GM23338 (cell line): ENCODE measurements at regions not wholly inside any gene's neighbourhood (a gene's known extent, or its start where the extent isn't known, plus 50 kb on each side); places are given as distances from the start of the nearest gene placed in this dataset.

ENCODE experiments used
- ATAC-seq: fragments of 200-7000 bp; cut with Tn5 transposase; 3 replicates; pipeline ENCODE4 v1.9.1; 2020
- DNase-seq: peaks from one replicate; pipeline ENCODE4 v3.0.0-alpha.2; 2015; ENCODE audit warnings: low spot score
- H2AFZ ChIP-seq: fragments of 200-600 bp; sonication (generic); 2 replicates; pipeline ENCODE4 v1.8.0; 2016; ENCODE audit warnings: antibody characterized with exemption, mild to moderate bottlenecking, moderate library complexity
- H3F3A ChIP-seq: fragments of 200-600 bp; sonication (generic); replicated peaks from 2 replicates; pipeline ENCODE4 v1.8.0; 2017; ENCODE audit warnings: antibody characterized with exemption, mixed run types, low read depth
- H3K27ac ChIP-seq: fragments of 200-600 bp; sonication (generic); 2 replicates; pipeline ENCODE4 v1.6.1; 2016; ENCODE audit warnings: low read depth
- H3K27me3 ChIP-seq: fragments of 200-600 bp; sonication (generic); 2 replicates; pipeline ENCODE4 v1.8.0; 2016; ENCODE audit warnings: mild to moderate bottlenecking, mixed run types, moderate library complexity; ENCODE audit not compliant: insufficient read depth
- H3K36me3 ChIP-seq: fragments of 200-600 bp; sonication (generic); 2 replicates; pipeline ENCODE4 v1.8.0; 2016; ENCODE audit warnings: mild to moderate bottlenecking; ENCODE audit not compliant: insufficient read depth
- H3K4me1 ChIP-seq: fragments of 200-600 bp; sonication (generic); 2 replicates; pipeline ENCODE4 v1.8.0; 2016; ENCODE audit warnings: mild to moderate bottlenecking, moderate library complexity; ENCODE audit not compliant: insufficient read depth
- H3K4me2 ChIP-seq: fragments of 200-600 bp; sonication (generic); 2 replicates; pipeline ENCODE4 v1.7.1; 2017; ENCODE audit warnings: mixed run types
- H3K4me3 ChIP-seq: fragments of 200-600 bp; sonication (generic); 2 replicates; pipeline ENCODE4 v1.6.1; 2016; ENCODE audit warnings: mixed run types
- H3K79me2 ChIP-seq: fragments of 200-600 bp; sonication (generic); replicated peaks from 2 replicates; pipeline ENCODE4 v1.8.0; 2017; ENCODE audit warnings: mild to moderate bottlenecking; ENCODE audit not compliant: insufficient read depth
- H3K9me2 ChIP-seq: fragments of 200-600 bp; sonication (generic); 2 replicates; pipeline ENCODE4 v1.8.0; 2017; ENCODE audit not compliant: insufficient read depth
- H4K20me1 ChIP-seq: fragments of 200-600 bp; sonication (generic); replicated peaks from 2 replicates; pipeline ENCODE4 v1.8.0; 2017; ENCODE audit warnings: mild to moderate bottlenecking; ENCODE audit not compliant: insufficient read depth
- H3K27ac Mint-ChIP-seq: 2 replicates; pipeline ENCODE4 v1.8.0; 2020; ENCODE audit warnings: inconsistent platforms, mild to moderate bottlenecking, moderate library complexity, mixed read lengths
- H3K27me3 Mint-ChIP-seq: 3 replicates; pipeline ENCODE4 v1.8.0; 2022; ENCODE audit warnings: low read depth, mild to moderate bottlenecking, moderate library complexity, mixed read lengths, inconsistent platforms; ENCODE audit not compliant: insufficient read depth, poor library complexity
- H3K36me3 Mint-ChIP-seq: 3 replicates; pipeline ENCODE4 v1.8.0; 2021; ENCODE audit warnings: low read depth, mild to moderate bottlenecking, inconsistent platforms, moderate library complexity, mixed read lengths
- H3K4me1 Mint-ChIP-seq: 3 replicates; pipeline ENCODE4 v1.8.0; 2020; ENCODE audit warnings: mild to moderate bottlenecking, inconsistent platforms, mixed read lengths
- H3K4me3 Mint-ChIP-seq: 3 replicates; pipeline ENCODE4 v1.8.0; 2021; ENCODE audit warnings: moderate library complexity, mild to moderate bottlenecking, inconsistent platforms, mixed read lengths
- H3K9me3 Mint-ChIP-seq: 3 replicates; pipeline ENCODE4 v1.8.0; 2020; ENCODE audit warnings: moderate library complexity, mild to moderate bottlenecking, inconsistent platforms, mixed read lengths
- CREB1 ChIP-seq: fragments of 250-450 bp; sonication (Bioruptor Pico); IDR thresholded peaks from 2 replicates; pipeline ENCODE4 v1.5.0; 2020; ENCODE audit warnings: low read depth, mild to moderate bottlenecking, moderate library complexity
- ETS1 ChIP-seq: IDR thresholded peaks from 2 replicates; pipeline ENCODE4 v1.6.1; 2016; ENCODE audit warnings: antibody characterized with exemption
- EZH2 ChIP-seq: fragments of 200-600 bp; sonication (generic); IDR thresholded peaks from one replicate; pipeline ENCODE4 v1.8.0; 2017; ENCODE audit warnings: antibody characterized with exemption, mild to moderate bottlenecking, low read depth; ENCODE audit not compliant: unreplicated experiment
- EZH2phosphoT487 ChIP-seq: fragments of 200-600 bp; sonication (generic); IDR thresholded peaks from one replicate; pipeline ENCODE4 v1.8.1; 2018; ENCODE audit warnings: antibody characterized with exemption; ENCODE audit not compliant: unreplicated experiment
- JUNB ChIP-seq: IDR thresholded peaks from one replicate; pipeline ENCODE4 v1.6.1; 2016; ENCODE audit warnings: antibody characterized with exemption; ENCODE audit not compliant: unreplicated experiment
- NANOG ChIP-seq: IDR thresholded peaks from 2 replicates; pipeline ENCODE4 v1.6.1; 2016; ENCODE audit warnings: antibody characterized with exemption, borderline replicate concordance
- POLR2AphosphoS5 ChIP-seq: IDR thresholded peaks from 2 replicates; pipeline ENCODE4 v1.6.1; 2016; ENCODE audit warnings: antibody characterized with exemption, low read depth
- REST ChIP-seq: IDR thresholded peaks from one replicate; pipeline ENCODE4 v1.6.1; 2018; ENCODE audit warnings: antibody characterized with exemption; ENCODE audit not compliant: unreplicated experiment
- STAT1 ChIP-seq: IDR thresholded peaks from one replicate; pipeline ENCODE4 v1.6.1; 2016; ENCODE audit warnings: antibody characterized with exemption; ENCODE audit not compliant: unreplicated experiment
- ZNF114 ChIP-seq: fragments of 250-450 bp; sonication (Bioruptor Pico); IDR thresholded peaks from 2 replicates; pipeline ENCODE4 v1.5.0; 2020; ENCODE audit warnings: mild to moderate bottlenecking, moderate library complexity
- ZNF331 ChIP-seq: fragments of 250-450 bp; sonication (Bioruptor Pico); IDR thresholded peaks from 2 replicates; pipeline ENCODE4 v1.5.0; 2020; ENCODE audit warnings: low read depth, mild to moderate bottlenecking, moderate library complexity
- ZNF462 ChIP-seq: fragments of 250-450 bp; sonication (Bioruptor Pico); IDR thresholded peaks from 2 replicates; pipeline ENCODE4 v1.5.0; 2020; ENCODE audit warnings: mild to moderate bottlenecking, moderate library complexity
- TF ChIP-seq, protein P1 (sequence below), 2 experiments: fragments of 200-600 bp in 1 of 2; sonication (generic) in 1 of 2; conservative IDR thresholded peaks; 2 replicates each; pipeline versions ENCODE4 v1.5.1 to v1.6.1; 2016 to 2017; ENCODE audit warnings: antibody characterized with exemption in 2 of 2, low read depth in 2 of 2, mild to moderate bottlenecking in 2 of 2, moderate library complexity in 1 of 2

- no peak overlapping the region for H3K4me3 Mint-ChIP-seq
- H4K20me1 ChIP-seq: no peaks in the 10 kb centered on the region
- H3K27ac ChIP-seq: no peak overlapping the region
- H3K36me3 Mint-ChIP-seq: no peaks in the 10 kb centered on the region
- H3K36me3 ChIP-seq: no peaks in the 10 kb centered on the region
- H3K4me2 ChIP-seq: no peak overlapping the region
- no peaks in the 10 kb centered on the region for H3K9me2 ChIP-seq
- H3K9me3 Mint-ChIP-seq: no peaks in the 10 kb centered on the region
- TF ChIP-seq ZNF114 (CRISPR knock-in tag): no peak
- no peak for TF ChIP-seq JUNB
- TF ChIP-seq EZH2phosphoT487: no peak
- TF ChIP-seq POLR2AphosphoS5: no peak
- no peak for TF ChIP-seq STAT1
- TF ChIP-seq NANOG: no peak
- no peak for TF ChIP-seq ZNF331 (CRISPR knock-in tag)
- TF ChIP-seq REST: no peak
- TF ChIP-seq ETS1: no peak
- no peak for TF ChIP-seq CREB1
- no peak for TF ChIP-seq ZNF462 (CRISPR knock-in tag)
- TF ChIP-seq, protein P1, sequence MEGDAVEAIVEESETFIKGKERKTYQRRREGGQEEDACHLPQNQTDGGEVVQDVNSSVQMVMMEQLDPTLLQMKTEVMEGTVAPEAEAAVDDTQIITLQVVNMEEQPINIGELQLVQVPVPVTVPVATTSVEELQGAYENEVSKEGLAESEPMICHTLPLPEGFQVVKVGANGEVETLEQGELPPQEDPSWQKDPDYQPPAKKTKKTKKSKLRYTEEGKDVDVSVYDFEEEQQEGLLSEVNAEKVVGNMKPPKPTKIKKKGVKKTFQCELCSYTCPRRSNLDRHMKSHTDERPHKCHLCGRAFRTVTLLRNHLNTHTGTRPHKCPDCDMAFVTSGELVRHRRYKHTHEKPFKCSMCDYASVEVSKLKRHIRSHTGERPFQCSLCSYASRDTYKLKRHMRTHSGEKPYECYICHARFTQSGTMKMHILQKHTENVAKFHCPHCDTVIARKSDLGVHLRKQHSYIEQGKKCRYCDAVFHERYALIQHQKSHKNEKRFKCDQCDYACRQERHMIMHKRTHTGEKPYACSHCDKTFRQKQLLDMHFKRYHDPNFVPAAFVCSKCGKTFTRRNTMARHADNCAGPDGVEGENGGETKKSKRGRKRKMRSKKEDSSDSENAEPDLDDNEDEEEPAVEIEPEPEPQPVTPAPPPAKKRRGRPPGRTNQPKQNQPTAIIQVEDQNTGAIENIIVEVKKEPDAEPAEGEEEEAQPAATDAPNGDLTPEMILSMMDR (conservative IDR thresholded peaks at IDR 0.05; ENCODE audit: low read depth in 2 of 2): no peak
- TF ChIP-seq EZH2: no peak
- H2AFZ ChIP-seq: no peak overlapping the region
- H3K79me2 ChIP-seq: no peaks in the 10 kb centered on the region
- H3K4me1 ChIP-seq: no peaks in the 10 kb centered on the region
- ATAC-seq (no peak), DNase-seq (no peak)
- no peaks in the 10 kb centered on the region for H3F3A ChIP-seq
- peaks cover 2% of the 10 kb centered on the region for H3K27me3 Mint-ChIP-seq
- no peak overlapping the region for H3K27ac Mint-ChIP-seq
- no peaks in the 10 kb centered on the region for H3K27me3 ChIP-seq
- H3K4me3 ChIP-seq: no peak overlapping the region
- peaks cover 5% of the 10 kb centered on the region for H3K4me1 Mint-ChIP-seq
These were observed 405.4 kb downstream of the PREX1 start for GRCh38 chr20:48422242-48422960.
